ENCODE measurements at regions not wholly inside any gene's neighbourhood (a gene's known extent, or its start where the extent isn't known, plus 50 kb on each side); places are given as distances from the start of the nearest gene placed in this dataset.
A peak's percentile ranks its signal among the peaks of the same experiment; 100 is the strongest.

- 11% methylated on average over 1 of the region's 2 CpGs for WGBS
Observed at GRCh38 chr15:36498916-36499315, 80.5 kb upstream of the CDIN1 start.

DNA sequence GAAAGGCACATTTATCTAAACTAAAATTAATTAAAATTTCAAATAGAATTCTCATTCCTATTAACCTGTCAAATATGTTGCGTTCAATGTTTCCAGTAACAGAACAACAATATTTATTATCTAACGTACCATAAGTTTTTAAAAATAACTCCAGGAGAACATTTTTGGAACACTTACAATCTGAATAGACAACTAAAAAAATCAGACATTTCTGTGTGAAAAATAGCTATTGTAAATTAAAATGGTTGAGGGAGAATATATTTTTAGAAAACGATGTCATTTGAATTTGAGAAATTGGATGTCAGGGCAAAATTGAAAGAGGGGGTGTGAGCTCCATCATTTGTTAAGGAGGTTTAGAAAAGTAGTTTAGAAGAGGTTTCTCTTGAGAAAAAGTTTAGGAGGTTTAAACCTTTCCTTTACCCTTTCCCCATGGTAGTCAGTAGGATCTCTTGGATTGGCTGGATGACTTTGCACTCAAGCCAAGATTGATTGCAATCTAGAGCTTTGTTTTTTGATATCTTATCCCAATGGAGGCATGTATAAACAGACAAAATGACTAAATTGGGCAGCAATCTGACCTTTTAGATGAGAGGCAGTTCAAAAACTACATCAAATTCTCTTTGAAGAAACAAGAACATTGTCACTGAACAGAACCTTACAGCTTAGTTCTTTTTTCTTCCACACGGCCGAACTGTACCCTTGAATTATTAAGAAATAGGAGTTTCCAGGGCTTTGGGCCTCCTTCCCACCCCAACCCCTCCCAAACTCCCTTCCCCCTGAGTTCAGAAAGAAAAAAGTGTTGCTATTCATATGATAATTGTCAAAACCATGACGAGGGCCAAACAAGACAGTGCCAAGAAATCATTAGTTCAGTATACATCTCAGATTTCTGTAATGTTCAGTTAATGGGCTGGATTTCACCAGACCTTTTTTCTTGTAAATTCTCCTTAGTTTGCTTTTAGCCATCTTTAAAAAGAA, 79.7 kb upstream of the CDIN1 start:
- Histone ChIP-seq H3K4me3 (ENCODE audit: insufficient read depth in 1 of 2, low read depth in 1 of 2, low read length in 2 of 2) (no peak overlapping the region), H3K4me2 (ENCODE audit: low read length, poor library complexity, severe bottlenecking) (no peak overlapping the region), H3K18ac (ENCODE audit: low read depth in 1 of 2, low read length in 2 of 2) (no peak overlapping the region), H4K8ac (ENCODE audit: low read length) (no peak overlapping the region), H2BK12ac (ENCODE audit: low read length in 2 of 2) (peak overlapping the region in 1 of 2 experiments; percentile 66), H4K91ac (ENCODE audit: low read length) (no peak overlapping the region), H2BK120ac (ENCODE audit: low read depth, low read length) (no peak overlapping the region), H3K4ac (ENCODE audit: low read depth in 1 of 2, low read length in 2 of 2) (no peak overlapping the region), H2AFZ (ENCODE audit: low read depth, low read length) (no peak overlapping the region), H3K36me3 (ENCODE audit: control insufficient read depth in 1 of 2, insufficient read depth in 2 of 2, low read depth in 1 of 2, low read length in 2 of 2) (no peaks in the 10 kb centered on the region), H3K27me3 (ENCODE audit: control insufficient read depth in 1 of 2, insufficient read depth in 1 of 2, low read length in 2 of 2) (no peaks in the 10 kb centered on the region), H2BK15ac (ENCODE audit: low read depth, poor library complexity, severe bottlenecking) (no peak overlapping the region), H3K9ac (ENCODE audit: low read length) (no peak overlapping the region), H3K4me1 (ENCODE audit: control insufficient read depth, insufficient read depth, low read depth, low read length) (no peaks in the 10 kb centered on the region), H3K14ac (ENCODE audit: low read length in 2 of 2) (no peak overlapping the region), H3K27ac (ENCODE audit: low read length, poor library complexity, severe bottlenecking) (no peak overlapping the region), H3K79me1 (replicated peaks; ENCODE audit: low read length, poor library complexity, severe bottlenecking) (no peaks in the 10 kb centered on the region), H2AK5ac (ENCODE audit: low read length, severe bottlenecking) (no peak overlapping the region), H3K23ac (ENCODE audit: low read length in 2 of 2) (no peak overlapping the region), H3K9me3 (ENCODE audit: control insufficient read depth, low read length) (no peaks in the 10 kb centered on the region), H2BK5ac (ENCODE audit: low read depth, low read length, poor library complexity, severe bottlenecking) (no peak overlapping the region)
- DNase-seq = no peak
- 79% methylated on average over 5 of the region's 6 CpGs for WGBS

More at GRCh38 chr15:36498916-36499315, 80.5 kb upstream of the CDIN1 start:
- Histone ChIP-seq H2AK5ac (ENCODE audit: low read length, severe bottlenecking) (no peak overlapping the region), H3K4me2 (ENCODE audit: low read length, poor library complexity, severe bottlenecking) (no peak overlapping the region), H3K23ac (ENCODE audit: low read length in 2 of 2) (no peak overlapping the region), H2BK120ac (ENCODE audit: low read depth, low read length) (no peak overlapping the region), H4K8ac (ENCODE audit: low read length) (no peak overlapping the region), H3K9me3 (ENCODE audit: control insufficient read depth, low read length) (no peaks in the 10 kb centered on the region), H3K79me1 (replicated peaks; ENCODE audit: low read length, poor library complexity, severe bottlenecking) (no peaks in the 10 kb centered on the region), H3K4me1 (ENCODE audit: control insufficient read depth, insufficient read depth, low read depth, low read length) (no peaks in the 10 kb centered on the region), H2BK15ac (ENCODE audit: low read depth, poor library complexity, severe bottlenecking) (no peak overlapping the region), H3K18ac (ENCODE audit: low read depth in 1 of 2, low read length in 2 of 2) (no peak overlapping the region), H3K27ac (ENCODE audit: low read length, poor library complexity, severe bottlenecking) (no peak overlapping the region), H3K4ac (ENCODE audit: low read depth in 1 of 2, low read length in 2 of 2) (no peak overlapping the region), H2BK12ac (ENCODE audit: low read length in 2 of 2) (no peak overlapping the region), H3K27me3 (ENCODE audit: control insufficient read depth in 1 of 2, insufficient read depth in 1 of 2, low read length in 2 of 2) (no peaks in the 10 kb centered on the region), H3K4me3 (ENCODE audit: insufficient read depth in 1 of 2, low read depth in 1 of 2, low read length in 2 of 2) (no peak overlapping the region), H4K91ac (ENCODE audit: low read length) (no peak overlapping the region), H2BK5ac (ENCODE audit: low read depth, low read length, poor library complexity, severe bottlenecking) (no peak overlapping the region), H3K9ac (ENCODE audit: low read length) (no peak overlapping the region), H2AFZ (ENCODE audit: low read depth, low read length) (no peak overlapping the region), H3K14ac (ENCODE audit: low read length in 2 of 2) (no peak overlapping the region), H3K36me3 (ENCODE audit: control insufficient read depth in 1 of 2, insufficient read depth in 2 of 2, low read depth in 1 of 2, low read length in 2 of 2) (no peaks in the 10 kb centered on the region)
- DNase-seq = no peak

- H2BK15ac ChIP-seq (ENCODE audit: low read depth, poor library complexity, severe bottlenecking) = no peak overlapping the region
- no peaks in the 10 kb centered on the region for H3K27me3 ChIP-seq (ENCODE audit: control insufficient read depth in 1 of 2, insufficient read depth in 1 of 2, low read length in 2 of 2)
- no peak overlapping the region for H3K4ac ChIP-seq (ENCODE audit: low read depth in 1 of 2, low read length in 2 of 2)
- no peak overlapping the region for H3K4me2 ChIP-seq (ENCODE audit: low read length, poor library complexity, severe bottlenecking)
- H3K79me1 ChIP-seq (replicated peaks; ENCODE audit: low read length, poor library complexity, severe bottlenecking) = no peaks in the 10 kb centered on the region
- peak; percentile 76 for DNase-seq
- H3K4me3 ChIP-seq (ENCODE audit: insufficient read depth in 1 of 2, low read depth in 1 of 2, low read length in 2 of 2) = no peak overlapping the region
- no peak overlapping the region for H3K14ac ChIP-seq (ENCODE audit: low read length in 2 of 2)
- H3K4me1 ChIP-seq (ENCODE audit: control insufficient read depth, insufficient read depth, low read depth, low read length) = no peaks in the 10 kb centered on the region
- H3K27ac ChIP-seq (ENCODE audit: low read length, poor library complexity, severe bottlenecking) = no peak overlapping the region
- WGBS = 68% methylated on average over 3 of the region's 5 CpGs
- H2BK120ac ChIP-seq (ENCODE audit: low read depth, low read length) = no peak overlapping the region
- H2AFZ ChIP-seq (ENCODE audit: low read depth, low read length) = no peak overlapping the region
- no peak overlapping the region for H4K91ac ChIP-seq (ENCODE audit: low read length)
- no peak overlapping the region for H4K8ac ChIP-seq (ENCODE audit: low read length)
- H2AK5ac ChIP-seq (ENCODE audit: low read length, severe bottlenecking) = no peak overlapping the region
- no peak overlapping the region for H2BK12ac ChIP-seq (ENCODE audit: low read length in 2 of 2)
- H3K23ac ChIP-seq (ENCODE audit: low read length in 2 of 2) = no peak overlapping the region
- H3K9ac ChIP-seq (ENCODE audit: low read length) = peak overlapping the region; percentile 64
- no peaks in the 10 kb centered on the region for H3K9me3 ChIP-seq (ENCODE audit: control insufficient read depth, low read length)
- no peak overlapping the region for H3K18ac ChIP-seq (ENCODE audit: low read depth in 1 of 2, low read length in 2 of 2)
- no peaks in the 10 kb centered on the region for H3K36me3 ChIP-seq (ENCODE audit: control insufficient read depth in 1 of 2, insufficient read depth in 2 of 2, low read depth in 1 of 2, low read length in 2 of 2)
- H2BK5ac ChIP-seq (ENCODE audit: low read depth, low read length, poor library complexity, severe bottlenecking) = no peak overlapping the region
Observed at GRCh38 chr15:36501063-36501678, 78.3 kb upstream of the CDIN1 start.

GRCh38 chr15:36502509-36502908, 76.9 kb upstream of the CDIN1 start:
- no peak overlapping the region for H2BK5ac ChIP-seq (ENCODE audit: low read depth, low read length, poor library complexity, severe bottlenecking)
- no peak overlapping the region for H4K91ac ChIP-seq (ENCODE audit: low read length)
- no peak overlapping the region for H3K4me3 ChIP-seq (ENCODE audit: insufficient read depth in 1 of 2, low read depth in 1 of 2, low read length in 2 of 2)
- no peak for DNase-seq
- H3K27me3 ChIP-seq (ENCODE audit: control insufficient read depth in 1 of 2, insufficient read depth in 1 of 2, low read length in 2 of 2) = no peaks in the 10 kb centered on the region
- no peaks in the 10 kb centered on the region for H3K36me3 ChIP-seq (ENCODE audit: control insufficient read depth in 1 of 2, insufficient read depth in 2 of 2, low read depth in 1 of 2, low read length in 2 of 2)
- H3K9me3 ChIP-seq (ENCODE audit: control insufficient read depth, low read length) = no peaks in the 10 kb centered on the region
- no peak overlapping the region for H3K9ac ChIP-seq (ENCODE audit: low read length)
- H2BK12ac ChIP-seq (ENCODE audit: low read length in 2 of 2) = no peak overlapping the region
- H2BK15ac ChIP-seq (ENCODE audit: low read depth, poor library complexity, severe bottlenecking) = no peak overlapping the region
- no peak overlapping the region for H3K23ac ChIP-seq (ENCODE audit: low read length in 2 of 2)
- no peak overlapping the region for H3K14ac ChIP-seq (ENCODE audit: low read length in 2 of 2)
- no peak overlapping the region for H3K4me2 ChIP-seq (ENCODE audit: low read length, poor library complexity, severe bottlenecking)
- H3K27ac ChIP-seq (ENCODE audit: low read length, poor library complexity, severe bottlenecking) = no peak overlapping the region
- H3K4ac ChIP-seq (ENCODE audit: low read depth in 1 of 2, low read length in 2 of 2) = no peak overlapping the region
- H3K79me1 ChIP-seq (replicated peaks; ENCODE audit: low read length, poor library complexity, severe bottlenecking) = no peaks in the 10 kb centered on the region
- H2AFZ ChIP-seq (ENCODE audit: low read depth, low read length) = no peak overlapping the region
- no peak overlapping the region for H2AK5ac ChIP-seq (ENCODE audit: low read length, severe bottlenecking)
- H4K8ac ChIP-seq (ENCODE audit: low read length) = no peak overlapping the region
- no peak overlapping the region for H3K18ac ChIP-seq (ENCODE audit: low read depth in 1 of 2, low read length in 2 of 2)
- WGBS = 76% methylated on average over 1 of the region's 1 CpG
- H3K4me1 ChIP-seq (ENCODE audit: control insufficient read depth, insufficient read depth, low read depth, low read length) = no peaks in the 10 kb centered on the region
- H2BK120ac ChIP-seq (ENCODE audit: low read depth, low read length) = no peak overlapping the region
